ENCODE measurements at regions not wholly inside any gene's neighbourhood (a gene's known extent, or its start where the extent isn't known, plus 50 kb on each side); places are given as distances from the start of the nearest gene placed in this dataset.

- TF ChIP-seq CTCF (conservative IDR thresholded peaks at IDR 0.05; ENCODE audit: low read depth in 2 of 2) (no peak), EZH2 (IDR thresholded peaks at IDR 0.05; ENCODE audit: low read depth, unreplicated experiment) (no peak), POLR2AphosphoS5 (IDR thresholded peaks at IDR 0.05; ENCODE audit: low read depth) (no peak), EZH2phosphoT487 (IDR thresholded peaks at IDR 0.05; ENCODE audit: unreplicated experiment) (no peak), ZNF114 (CRISPR knock-in tag; IDR thresholded peaks at IDR 0.05) (no peak), REST (IDR thresholded peaks at IDR 0.05; ENCODE audit: unreplicated experiment) (no peak), JUNB (IDR thresholded peaks at IDR 0.05; ENCODE audit: unreplicated experiment) (no peak), CREB1 (CRISPR knock-in tag; IDR thresholded peaks at IDR 0.05; ENCODE audit: low read depth) (no peak), ETS1 (IDR thresholded peaks at IDR 0.05) (no peak)
Observed at GRCh38 chr14:53620890-53621289, 335.7 kb downstream of the BMP4 start.

All from GM23338 (cell line).